GM19043 (cell line): ENCODE measurements at regions not wholly inside any gene's neighbourhood (a gene's known extent, or its start where the extent isn't known, plus 50 kb on each side); places are given as distances from the start of the nearest gene placed in this dataset.
"Not testable (repeated sequence)": the region's sequence is repeated elsewhere in the genome, so short reads cannot be mapped to it uniquely, and the experiment has no call there.

Source experiments
- ATAC-seq: cut with Tn5 transposase; IDR thresholded peaks from one replicate; pipeline ENCODE4 v1.9.1; 2021; ENCODE audit warnings: low read depth; ENCODE audit not compliant: unreplicated experiment

GRCh38 chr12:127787544-127787943 lies 479.4 kb upstream of the TMEM132C start:
- ATAC-seq, result no peak

GRCh38 chr12:127790376-127790775 lies 476.6 kb upstream of the TMEM132C start:
- ATAC-seq, result no peak

GRCh38 chr12:127791217-127791616 lies 475.8 kb upstream of the TMEM132C start:
- ATAC-seq, result no peak

- ATAC-seq, result no peak
Observed at GRCh38 chr12:127797918-127798317, 469.1 kb upstream of the TMEM132C start.

- no peak for ATAC-seq
Observed at GRCh38 chr12:127802271-127802670, 464.7 kb upstream of the TMEM132C start.

GRCh38 chr12:127803545-127803944 lies 463.4 kb upstream of the TMEM132C start:
- no peak for ATAC-seq

- ATAC-seq, result no peak
Observed at GRCh38 chr12:127809275-127809674, 457.7 kb upstream of the TMEM132C start.

GRCh38 chr12:127810041-127810440 lies 456.9 kb upstream of the TMEM132C start:
- ATAC-seq, result no peak

GRCh38 chr12:127810459-127810858 lies 456.5 kb upstream of the TMEM132C start:
- ATAC-seq, result not testable (repeated sequence)

GRCh38 chr12:127811988-127812387 lies 455.0 kb upstream of the TMEM132C start:
- ATAC-seq, result no peak

- no peak for ATAC-seq
Observed at GRCh38 chr12:127813147-127813546, 453.8 kb upstream of the TMEM132C start.

GRCh38 chr12:127819056-127819455 lies 447.9 kb upstream of the TMEM132C start:
- no peak for ATAC-seq

- no peak for ATAC-seq
Observed at GRCh38 chr12:127820271-127820670, 446.7 kb upstream of the TMEM132C start.

GRCh38 chr12:127820846-127821245 lies 446.1 kb upstream of the TMEM132C start:
- ATAC-seq, result no peak

GRCh38 chr12:127822809-127823411 lies 444.1 kb upstream of the TMEM132C start:
- ATAC-seq, result no peak

GRCh38 chr12:127823801-127824200 lies 443.2 kb upstream of the TMEM132C start:
- ATAC-seq, result no peak

- ATAC-seq, result no peak
Observed at GRCh38 chr12:127829281-127830064, 437.5 kb upstream of the TMEM132C start.

GRCh38 chr12:127830065-127830460 lies 436.9 kb upstream of the TMEM132C start:
- ATAC-seq, result no peak

- no peak for ATAC-seq
Observed at GRCh38 chr12:127830730-127831129, 436.2 kb upstream of the TMEM132C start.

- no peak for ATAC-seq
Observed at GRCh38 chr12:127832172-127832571, 434.8 kb upstream of the TMEM132C start.

- not testable (repeated sequence) for ATAC-seq
Observed at GRCh38 chr12:127836802-127837201, 430.2 kb upstream of the TMEM132C start.

GRCh38 chr12:127857661-127858060 lies 409.3 kb upstream of the TMEM132C start:
- ATAC-seq, result no peak
